ENCODE measurements at regions not wholly inside any gene's neighbourhood (a gene's known extent, or its start where the extent isn't known, plus 50 kb on each side); places are given as distances from the start of the nearest gene placed in this dataset.

DNA sequence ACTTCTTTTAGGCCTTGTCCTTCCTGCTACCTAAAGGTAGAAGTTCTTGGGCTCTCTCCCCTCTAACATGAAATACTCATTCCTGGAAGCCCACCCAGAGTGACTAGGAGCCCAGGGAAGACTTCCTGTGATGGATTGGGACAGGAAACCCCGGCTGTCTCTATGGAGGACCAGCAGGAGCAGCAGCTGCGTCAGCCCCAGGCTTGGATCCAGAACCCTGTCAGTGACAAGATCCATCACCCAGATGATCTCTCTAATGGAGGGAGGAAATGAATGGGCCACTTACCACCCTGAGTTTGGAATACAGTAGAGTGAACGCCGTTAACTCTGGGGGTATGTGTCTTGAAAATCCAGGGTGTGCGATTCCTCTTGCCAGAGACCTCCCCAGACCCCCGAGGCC, 195.7 kb upstream of the WSCD1 start:
- no peak overlapping the region for H2AFZ ChIP-seq (ENCODE audit: low read depth, low read length)

DNA sequence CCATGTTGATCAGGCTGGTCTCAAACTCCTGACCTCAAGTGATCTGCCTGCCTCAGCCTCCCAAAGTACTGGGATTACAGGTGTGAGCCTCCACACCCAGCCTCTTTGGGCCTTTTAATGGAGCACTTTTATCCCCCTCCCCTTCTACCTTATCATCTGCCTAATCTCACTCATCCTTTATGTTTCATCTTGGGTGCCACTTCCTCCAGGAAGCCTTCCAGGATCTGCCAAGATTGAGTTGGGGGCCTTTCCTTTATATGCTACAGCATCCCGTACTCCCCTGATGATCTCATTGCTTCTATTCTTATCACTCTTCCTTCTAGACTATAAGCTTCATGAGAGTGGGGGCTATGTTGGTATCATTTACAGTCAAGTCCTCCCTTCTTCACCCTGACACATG, 192.8 kb upstream of the WSCD1 start:
- Histone ChIP-seq H3K4me2 (ENCODE audit: low read length) (no peak overlapping the region), H3K4me1 (ENCODE audit: low read length) (peaks cover 57% of the 10 kb centered on the region), H3K9ac (ENCODE audit: low read length) (no peak overlapping the region), H4K20me1 (ENCODE audit: insufficient read depth, low read length) (no peaks in the 10 kb centered on the region), H3K9me3 (ENCODE audit: insufficient read depth, low read length) (no peaks in the 10 kb centered on the region), H3K27me3 (ENCODE audit: low read depth, low read length) (no peaks in the 10 kb centered on the region), H3K36me3 (replicated peaks; ENCODE audit: low read depth, low read length) (no peaks in the 10 kb centered on the region), H3K79me2 (ENCODE audit: low read length) (no peaks in the 10 kb centered on the region), H3K4me3 (ENCODE audit: low read length) (no peak overlapping the region), H2AFZ (ENCODE audit: low read depth, low read length) (no peak overlapping the region), H3K27ac (ENCODE audit: low read length) (no peak overlapping the region)
- TF ChIP-seq, protein P1, sequence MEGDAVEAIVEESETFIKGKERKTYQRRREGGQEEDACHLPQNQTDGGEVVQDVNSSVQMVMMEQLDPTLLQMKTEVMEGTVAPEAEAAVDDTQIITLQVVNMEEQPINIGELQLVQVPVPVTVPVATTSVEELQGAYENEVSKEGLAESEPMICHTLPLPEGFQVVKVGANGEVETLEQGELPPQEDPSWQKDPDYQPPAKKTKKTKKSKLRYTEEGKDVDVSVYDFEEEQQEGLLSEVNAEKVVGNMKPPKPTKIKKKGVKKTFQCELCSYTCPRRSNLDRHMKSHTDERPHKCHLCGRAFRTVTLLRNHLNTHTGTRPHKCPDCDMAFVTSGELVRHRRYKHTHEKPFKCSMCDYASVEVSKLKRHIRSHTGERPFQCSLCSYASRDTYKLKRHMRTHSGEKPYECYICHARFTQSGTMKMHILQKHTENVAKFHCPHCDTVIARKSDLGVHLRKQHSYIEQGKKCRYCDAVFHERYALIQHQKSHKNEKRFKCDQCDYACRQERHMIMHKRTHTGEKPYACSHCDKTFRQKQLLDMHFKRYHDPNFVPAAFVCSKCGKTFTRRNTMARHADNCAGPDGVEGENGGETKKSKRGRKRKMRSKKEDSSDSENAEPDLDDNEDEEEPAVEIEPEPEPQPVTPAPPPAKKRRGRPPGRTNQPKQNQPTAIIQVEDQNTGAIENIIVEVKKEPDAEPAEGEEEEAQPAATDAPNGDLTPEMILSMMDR (IDR thresholded peaks at IDR 0.05; ENCODE audit: low read depth, low read length): no peak
- no peak for TF ChIP-seq EZH2phosphoT487 (IDR thresholded peaks at IDR 0.05; ENCODE audit: low read depth)

More for the DNA sequence above, 195.7 kb upstream of the WSCD1 start:
- Histone ChIP-seq H4K20me1 (ENCODE audit: insufficient read depth, low read length) (no peaks in the 10 kb centered on the region), H3K4me2 (ENCODE audit: low read length) (peak overlapping the region; percentile 60), H3K9me3 (ENCODE audit: insufficient read depth, low read length) (no peaks in the 10 kb centered on the region), H3K4me1 (ENCODE audit: low read length) (peaks cover 68% of the 10 kb centered on the region), H3K4me3 (ENCODE audit: low read length) (no peak overlapping the region), H3K36me3 (replicated peaks; ENCODE audit: low read depth, low read length) (no peaks in the 10 kb centered on the region), H3K27ac (ENCODE audit: low read length) (peak overlapping the region; percentile 72), H3K9ac (ENCODE audit: low read length) (peak overlapping the region; percentile 46), H3K79me2 (ENCODE audit: low read length) (no peaks in the 10 kb centered on the region), H3K27me3 (ENCODE audit: low read depth, low read length) (no peaks in the 10 kb centered on the region)
- TF ChIP-seq, protein P1 (IDR thresholded peaks at IDR 0.05; ENCODE audit: low read depth, low read length): no peak
- no peak for TF ChIP-seq EZH2phosphoT487 (IDR thresholded peaks at IDR 0.05; ENCODE audit: low read depth)

DNA sequence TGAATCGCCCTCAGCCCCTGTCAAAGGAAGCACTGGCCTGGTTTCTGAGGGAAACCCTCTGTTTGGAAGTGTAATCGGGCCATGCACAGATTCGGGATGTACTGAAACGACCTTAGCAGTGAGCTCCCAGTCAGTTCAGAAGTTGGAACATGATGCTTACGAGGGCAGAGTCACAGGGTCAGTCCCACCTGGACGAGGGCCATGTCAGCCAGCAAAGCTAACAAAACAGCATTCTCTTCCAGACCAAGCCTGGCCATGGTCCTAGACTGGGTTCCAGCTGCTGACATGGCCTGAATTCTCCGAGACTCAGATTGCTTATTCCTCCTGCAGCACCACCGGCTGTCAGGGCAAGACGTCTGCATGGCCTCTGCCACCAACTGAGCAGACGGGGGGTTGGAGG, 192.2 kb upstream of the WSCD1 start:
- H4K20me1 ChIP-seq (ENCODE audit: insufficient read depth, low read length): no peaks in the 10 kb centered on the region
- H3K4me2 ChIP-seq (ENCODE audit: low read length): no peak overlapping the region
- no peaks in the 10 kb centered on the region for H3K36me3 ChIP-seq (replicated peaks; ENCODE audit: low read depth, low read length)
- TF ChIP-seq, protein P1 (IDR thresholded peaks at IDR 0.05; ENCODE audit: low read depth, low read length): no peak
- no peak for TF ChIP-seq EZH2phosphoT487 (IDR thresholded peaks at IDR 0.05; ENCODE audit: low read depth)
- no peaks in the 10 kb centered on the region for H3K79me2 ChIP-seq (ENCODE audit: low read length)
- H3K27ac ChIP-seq (ENCODE audit: low read length): no peak overlapping the region
- H3K9me3 ChIP-seq (ENCODE audit: insufficient read depth, low read length): no peaks in the 10 kb centered on the region
- H3K9ac ChIP-seq (ENCODE audit: low read length): no peak overlapping the region
- H2AFZ ChIP-seq (ENCODE audit: low read depth, low read length): no peak overlapping the region
- H3K4me3 ChIP-seq (ENCODE audit: low read length): no peak overlapping the region
- no peaks in the 10 kb centered on the region for H3K27me3 ChIP-seq (ENCODE audit: low read depth, low read length)
- peaks cover 51% of the 10 kb centered on the region for H3K4me1 ChIP-seq (ENCODE audit: low read length)

DNA sequence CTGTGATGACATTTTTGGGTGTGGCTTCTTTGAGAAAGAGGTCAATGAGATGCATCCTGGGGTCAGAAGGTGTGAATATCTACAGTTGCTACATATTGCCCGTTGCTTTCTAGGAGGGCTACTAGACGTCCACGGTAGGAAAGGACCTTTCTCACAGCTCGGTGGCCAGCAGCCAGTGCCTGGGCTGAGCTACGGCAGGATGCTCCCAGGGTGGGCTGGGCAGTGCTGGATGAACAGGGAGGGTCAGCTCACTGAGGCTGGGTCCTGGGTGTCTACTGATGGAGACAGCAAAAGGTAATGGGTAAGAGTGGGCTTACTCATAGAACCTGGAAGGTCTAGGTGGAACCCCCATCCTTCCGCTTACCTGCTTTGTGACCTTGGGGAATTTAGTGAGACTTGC, 188.3 kb upstream of the WSCD1 start:
- TF ChIP-seq EZH2phosphoT487 (IDR thresholded peaks at IDR 0.05; ENCODE audit: low read depth): no peak
- TF ChIP-seq, protein P1 (IDR thresholded peaks at IDR 0.05; ENCODE audit: low read depth, low read length): no peak

More for the DNA sequence above, 188.3 kb upstream of the WSCD1 start:
- Histone ChIP-seq H4K20me1 (ENCODE audit: insufficient read depth, low read length) (no peaks in the 10 kb centered on the region), H3K9ac (ENCODE audit: low read length) (no peak overlapping the region), H3K4me3 (ENCODE audit: low read length) (no peak overlapping the region), H3K27ac (ENCODE audit: low read length) (no peak overlapping the region), H3K9me3 (ENCODE audit: insufficient read depth, low read length) (no peaks in the 10 kb centered on the region), H3K27me3 (ENCODE audit: low read depth, low read length) (no peaks in the 10 kb centered on the region), H3K4me2 (ENCODE audit: low read length) (no peak overlapping the region), H3K79me2 (ENCODE audit: low read length) (no peaks in the 10 kb centered on the region), H3K36me3 (replicated peaks; ENCODE audit: low read depth, low read length) (no peaks in the 10 kb centered on the region), H3K4me1 (ENCODE audit: low read length) (peaks cover 12% of the 10 kb centered on the region), H2AFZ (ENCODE audit: low read depth, low read length) (no peak overlapping the region)
